Peyer's patch (tissue), 4 donors: ENCODE measurements at regions not wholly inside any gene's neighbourhood (a gene's known extent, or its start where the extent isn't known, plus 50 kb on each side); places are given as distances from the start of the nearest gene placed in this dataset.

Experiments used
- POLR2A ChIP-seq, 2 donors: fragments of 450-650 bp; IDR thresholded peaks; one replicate each; pipeline ENCODE4 v1.5.1; 2017; ENCODE audit warnings: antibody characterized with exemption in 2 of 2, mild to moderate bottlenecking in 2 of 2, moderate library complexity in 2 of 2
- TF ChIP-seq, protein P1 (sequence below), 6 experiments: fragments of 450-650 bp in 4 of 6; fragments of 200-600 bp in 2 of 6; sonication (generic) in 1 of 6; IDR thresholded peaks; one replicate each; pipeline ENCODE4 v1.5.1; 2017 to 2019; ENCODE audit warnings: antibody characterized with exemption in 6 of 6, mild to moderate bottlenecking in 3 of 6, moderate library complexity in 1 of 6

DNA sequence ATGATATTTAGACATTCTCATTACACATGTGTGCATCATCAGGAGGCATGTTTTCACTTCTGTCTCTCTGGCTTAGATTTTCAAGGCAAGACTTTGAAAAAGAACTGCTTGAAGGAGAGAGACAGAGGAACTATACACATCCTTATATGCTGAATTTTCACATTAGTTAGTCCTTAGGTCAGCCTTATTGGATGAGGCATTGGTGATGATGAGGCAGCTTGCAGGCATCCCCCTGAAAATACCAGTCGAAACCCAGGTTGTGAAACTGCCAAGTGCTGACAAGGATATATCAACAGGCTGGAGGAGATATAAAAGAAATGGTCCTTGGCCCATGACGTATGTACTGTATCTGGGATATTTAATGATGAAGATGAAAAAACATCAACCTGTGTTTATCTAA, 297.2 kb upstream of the AADAT start:
- TF ChIP-seq, protein P1, sequence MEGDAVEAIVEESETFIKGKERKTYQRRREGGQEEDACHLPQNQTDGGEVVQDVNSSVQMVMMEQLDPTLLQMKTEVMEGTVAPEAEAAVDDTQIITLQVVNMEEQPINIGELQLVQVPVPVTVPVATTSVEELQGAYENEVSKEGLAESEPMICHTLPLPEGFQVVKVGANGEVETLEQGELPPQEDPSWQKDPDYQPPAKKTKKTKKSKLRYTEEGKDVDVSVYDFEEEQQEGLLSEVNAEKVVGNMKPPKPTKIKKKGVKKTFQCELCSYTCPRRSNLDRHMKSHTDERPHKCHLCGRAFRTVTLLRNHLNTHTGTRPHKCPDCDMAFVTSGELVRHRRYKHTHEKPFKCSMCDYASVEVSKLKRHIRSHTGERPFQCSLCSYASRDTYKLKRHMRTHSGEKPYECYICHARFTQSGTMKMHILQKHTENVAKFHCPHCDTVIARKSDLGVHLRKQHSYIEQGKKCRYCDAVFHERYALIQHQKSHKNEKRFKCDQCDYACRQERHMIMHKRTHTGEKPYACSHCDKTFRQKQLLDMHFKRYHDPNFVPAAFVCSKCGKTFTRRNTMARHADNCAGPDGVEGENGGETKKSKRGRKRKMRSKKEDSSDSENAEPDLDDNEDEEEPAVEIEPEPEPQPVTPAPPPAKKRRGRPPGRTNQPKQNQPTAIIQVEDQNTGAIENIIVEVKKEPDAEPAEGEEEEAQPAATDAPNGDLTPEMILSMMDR (IDR thresholded peaks at IDR 0.05): no peak
- TF ChIP-seq POLR2A (IDR thresholded peaks at IDR 0.05): no peak
